Type B pancreatic cell (in vitro differentiated cells): ENCODE measurements at regions not wholly inside any gene's neighbourhood (a gene's known extent, or its start where the extent isn't known, plus 50 kb on each side); places are given as distances from the start of the nearest gene placed in this dataset.

Source experiments
- DNase-seq: peaks from one replicate; pipeline ENCODE4 v3.0.0; 2021; ENCODE audit warnings: mixed read lengths; ENCODE audit not compliant: unreplicated experiment; ENCODE audit errors: extremely low spot score
- H3K27ac Mint-ChIP-seq: 2 replicates; pipeline ENCODE4 v1.8.0; 2021; ENCODE audit warnings: mild to moderate bottlenecking, mixed read lengths
- H3K27me3 Mint-ChIP-seq: 2 replicates; pipeline ENCODE4 v1.8.0; 2021; ENCODE audit warnings: mixed read lengths
- H3K36me3 Mint-ChIP-seq: 2 replicates; pipeline ENCODE4 v1.8.0; 2021; ENCODE audit warnings: mixed read lengths
- H3K4me1 Mint-ChIP-seq: one replicate; pipeline ENCODE4 v1.8.0; 2021; ENCODE audit warnings: mixed read lengths; ENCODE audit not compliant: unreplicated experiment
- H3K4me3 Mint-ChIP-seq: 2 replicates; pipeline ENCODE4 v1.8.0; 2021; ENCODE audit warnings: mild to moderate bottlenecking, mixed read lengths
- H3K9me3 Mint-ChIP-seq: 2 replicates; pipeline ENCODE4 v1.8.0; 2021; ENCODE audit warnings: mixed read lengths
- TF ChIP-seq, protein P1 (sequence below): fragments of 200-600 bp; sonication (generic); conservative IDR thresholded peaks from 2 replicates; pipeline ENCODE4 v1.5.0; 2021; ENCODE audit warnings: antibody characterized with exemption, mild to moderate bottlenecking

GRCh38 chr14:97554597-97554996 lies 757.4 kb downstream of the VRK1 start:
- no peak overlapping the region for H3K4me3 Mint-ChIP-seq
- DNase-seq = no peak
- H3K4me1 Mint-ChIP-seq = no peaks in the 10 kb centered on the region
- no peaks in the 10 kb centered on the region for H3K36me3 Mint-ChIP-seq
- TF ChIP-seq, protein P1, sequence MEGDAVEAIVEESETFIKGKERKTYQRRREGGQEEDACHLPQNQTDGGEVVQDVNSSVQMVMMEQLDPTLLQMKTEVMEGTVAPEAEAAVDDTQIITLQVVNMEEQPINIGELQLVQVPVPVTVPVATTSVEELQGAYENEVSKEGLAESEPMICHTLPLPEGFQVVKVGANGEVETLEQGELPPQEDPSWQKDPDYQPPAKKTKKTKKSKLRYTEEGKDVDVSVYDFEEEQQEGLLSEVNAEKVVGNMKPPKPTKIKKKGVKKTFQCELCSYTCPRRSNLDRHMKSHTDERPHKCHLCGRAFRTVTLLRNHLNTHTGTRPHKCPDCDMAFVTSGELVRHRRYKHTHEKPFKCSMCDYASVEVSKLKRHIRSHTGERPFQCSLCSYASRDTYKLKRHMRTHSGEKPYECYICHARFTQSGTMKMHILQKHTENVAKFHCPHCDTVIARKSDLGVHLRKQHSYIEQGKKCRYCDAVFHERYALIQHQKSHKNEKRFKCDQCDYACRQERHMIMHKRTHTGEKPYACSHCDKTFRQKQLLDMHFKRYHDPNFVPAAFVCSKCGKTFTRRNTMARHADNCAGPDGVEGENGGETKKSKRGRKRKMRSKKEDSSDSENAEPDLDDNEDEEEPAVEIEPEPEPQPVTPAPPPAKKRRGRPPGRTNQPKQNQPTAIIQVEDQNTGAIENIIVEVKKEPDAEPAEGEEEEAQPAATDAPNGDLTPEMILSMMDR = no peak
- peaks cover 17% of the 10 kb centered on the region for H3K27me3 Mint-ChIP-seq
- peaks cover 4% of the 10 kb centered on the region for H3K9me3 Mint-ChIP-seq
- H3K27ac Mint-ChIP-seq = no peak overlapping the region

- H3K4me3 Mint-ChIP-seq = no peak overlapping the region
- no peaks in the 10 kb centered on the region for H3K36me3 Mint-ChIP-seq
- peaks cover 19% of the 10 kb centered on the region for H3K27me3 Mint-ChIP-seq
- H3K27ac Mint-ChIP-seq = no peak overlapping the region
- no peak for DNase-seq
- TF ChIP-seq, protein P1 = no peak
- H3K9me3 Mint-ChIP-seq = peaks cover 9% of the 10 kb centered on the region
- no peaks in the 10 kb centered on the region for H3K4me1 Mint-ChIP-seq
Measured at GRCh38 chr14:97564334-97564733, 767.2 kb downstream of the VRK1 start.

DNA sequence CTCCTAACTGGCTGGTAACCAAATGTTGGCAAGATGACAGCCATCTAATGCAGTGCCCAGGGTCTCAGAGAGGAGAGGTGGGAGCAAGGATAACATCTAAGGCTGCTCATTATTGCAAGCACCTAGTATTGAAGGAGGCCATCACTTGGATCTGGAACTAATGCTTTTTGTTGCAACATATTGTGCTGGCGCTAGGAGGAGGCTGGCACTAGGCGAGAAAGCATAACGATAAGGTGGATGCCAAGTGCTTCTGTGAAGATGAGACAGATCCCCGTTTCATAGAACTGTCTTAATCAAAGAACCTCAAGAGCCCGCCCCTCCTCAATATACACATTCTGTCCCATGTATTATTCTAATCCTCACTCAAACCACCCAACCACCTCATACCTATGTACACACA lies 774.0 kb downstream of the VRK1 start:
- Mint-ChIP-seq H3K9me3 (peaks cover 4% of the 10 kb centered on the region), H3K27me3 (peaks cover 24% of the 10 kb centered on the region), H3K4me1 (no peaks in the 10 kb centered on the region), H3K27ac (no peak overlapping the region), H3K4me3 (no peak overlapping the region), H3K36me3 (no peaks in the 10 kb centered on the region)
- no peak for DNase-seq
- TF ChIP-seq, protein P1 = no peak

DNA sequence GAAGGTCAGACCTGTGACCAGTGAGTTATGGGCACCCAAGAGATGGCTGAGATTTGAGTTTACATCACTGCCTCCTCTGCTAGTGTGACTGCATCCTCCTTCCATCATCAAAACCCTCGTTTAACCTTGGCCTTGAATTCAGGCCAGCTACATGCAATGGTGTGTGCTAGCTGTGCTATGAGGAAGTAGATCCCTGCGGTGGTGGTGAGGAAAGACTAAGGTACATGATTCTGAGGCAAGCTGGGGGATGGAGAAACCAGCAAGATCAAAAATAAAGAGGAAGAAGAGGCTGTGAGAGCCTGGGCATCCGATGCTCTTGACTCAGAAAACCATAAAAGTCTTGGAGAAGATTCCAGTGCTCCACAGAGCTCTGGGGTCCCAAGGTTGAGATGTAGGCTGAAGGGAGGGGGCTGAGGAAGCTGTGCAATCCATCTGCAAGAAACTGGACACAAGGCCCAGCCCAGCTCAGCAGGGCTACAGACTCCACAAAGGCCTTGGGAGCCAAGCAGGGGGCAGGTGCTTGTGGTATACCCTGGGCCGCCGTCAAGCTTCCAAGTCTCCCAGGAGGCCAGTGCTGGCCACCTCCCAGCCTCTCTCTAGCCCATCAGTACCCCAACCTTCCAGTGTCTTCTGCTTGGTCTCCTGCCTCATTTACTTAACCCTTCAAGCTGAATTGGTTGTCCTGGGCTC lies 774.8 kb downstream of the VRK1 start:
- Mint-ChIP-seq H3K36me3 (no peaks in the 10 kb centered on the region), H3K9me3 (peaks cover 4% of the 10 kb centered on the region), H3K4me1 (no peaks in the 10 kb centered on the region), H3K27me3 (peaks cover 24% of the 10 kb centered on the region), H3K27ac (no peak overlapping the region), H3K4me3 (no peak overlapping the region)
- TF ChIP-seq, protein P1 = no peak
- DNase-seq = no peak

DNA sequence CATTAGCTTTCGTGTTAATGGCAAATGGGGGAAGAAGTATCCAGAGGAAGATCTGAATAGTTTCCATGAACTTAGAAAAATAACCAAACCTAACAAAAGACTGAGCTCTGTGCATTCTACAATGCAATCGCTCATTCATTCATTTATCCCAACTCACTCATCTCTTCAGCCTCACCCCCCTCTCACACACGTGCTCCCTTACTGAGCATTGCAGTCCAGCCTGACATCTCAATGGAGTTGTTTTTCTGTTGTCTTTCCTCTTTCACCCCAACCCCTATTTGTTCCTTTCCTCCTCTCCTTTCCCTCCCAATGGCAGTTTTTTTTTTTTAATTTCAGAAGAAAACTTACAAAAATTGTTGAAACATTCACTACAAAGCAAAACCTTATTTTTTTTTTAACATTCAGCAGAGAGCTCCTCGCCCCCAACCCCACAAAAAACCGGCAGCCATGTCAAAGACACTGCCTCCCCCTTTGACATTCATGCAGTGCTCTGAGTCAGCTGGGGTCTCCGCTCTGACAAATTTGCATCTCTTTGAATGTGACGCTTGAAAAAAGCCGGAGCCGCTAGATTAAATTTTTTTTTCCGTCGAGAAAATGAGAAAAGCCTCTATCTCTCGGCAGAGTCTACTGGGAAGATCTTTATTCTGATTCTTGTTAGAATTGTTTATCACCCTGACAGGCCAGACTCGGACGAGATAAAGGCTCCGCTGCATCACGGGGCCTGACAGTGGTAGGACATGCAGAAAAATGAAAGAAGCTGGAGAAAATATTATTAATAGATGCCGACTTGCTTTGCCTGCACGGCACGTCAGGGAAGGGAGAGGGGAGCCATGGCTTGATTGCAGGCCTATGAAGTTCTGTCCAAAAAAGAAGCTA lies 775.6 kb downstream of the VRK1 start:
- Mint-ChIP-seq H3K4me1 (no peaks in the 10 kb centered on the region), H3K27me3 (peaks cover 24% of the 10 kb centered on the region), H3K27ac (no peak overlapping the region), H3K36me3 (no peaks in the 10 kb centered on the region), H3K4me3 (no peak overlapping the region), H3K9me3 (peaks cover 4% of the 10 kb centered on the region)
- TF ChIP-seq, protein P1 = no peak
- DNase-seq = no peak
